ENCODE measurements at regions not wholly inside any gene's neighbourhood (a gene's known extent, or its start where the extent isn't known, plus 50 kb on each side); places are given as distances from the start of the nearest gene placed in this dataset.

DNA sequence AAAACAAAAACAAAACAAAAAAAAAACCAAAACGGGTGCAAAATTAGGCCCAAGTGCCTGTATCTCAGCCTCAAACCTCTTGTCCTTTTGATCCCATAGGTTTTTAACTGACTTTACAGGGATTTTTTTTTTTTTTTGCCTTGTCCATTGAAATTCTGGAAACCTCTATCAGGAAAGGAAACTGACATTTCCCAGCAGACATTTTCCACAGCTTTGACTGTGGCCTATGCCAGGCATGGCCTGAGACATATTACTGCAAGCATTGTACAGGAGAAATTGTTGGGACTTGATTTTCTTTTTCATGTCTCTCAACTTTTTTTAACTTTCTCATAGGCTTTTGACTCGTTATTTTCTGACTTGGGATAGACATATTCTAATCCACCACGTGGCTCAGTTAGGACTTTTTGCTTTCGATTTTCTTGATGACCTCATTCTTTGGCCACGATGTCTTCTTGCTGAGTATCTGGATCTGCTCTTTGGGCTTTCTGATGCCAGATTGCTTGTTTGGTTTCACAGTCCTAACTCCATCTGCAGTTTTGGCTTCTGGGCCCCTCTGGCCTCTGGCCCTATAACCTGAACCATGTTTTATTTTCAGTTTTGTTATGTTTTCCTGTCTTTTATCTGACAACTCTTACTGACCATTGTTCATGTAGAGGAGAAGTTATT lies 336.1 kb upstream of the C11orf87 start:
- Histone ChIP-seq H3K18ac (ENCODE audit: extremely low read depth, low read length) (no peak overlapping the region), H3K27ac (ENCODE audit: low read depth, low read length) (no peak overlapping the region), H3K9me3 (ENCODE audit: insufficient read depth in 2 of 2, low read depth in 1 of 2, low read length in 1 of 2) (peaks cover 0 to 5% of the 10 kb centered on the region in 2 experiments; a peak in 1 of 4 replicates), H3K79me2 (ENCODE audit: control insufficient read depth in 1 of 2, insufficient read depth in 2 of 2, low read length in 2 of 2) (no peaks in the 10 kb centered on the region), H3K4me1 (replicated peaks in 1 of 4; ENCODE audit: control insufficient read depth in 3 of 4, insufficient read depth in 4 of 4, low read length in 3 of 4) (no peaks in the 10 kb centered on the region), H3K4ac (replicated peaks; ENCODE audit: insufficient read length, low read depth, low read length) (no peak overlapping the region), H2BK12ac (ENCODE audit: low read depth, low read length) (no peak overlapping the region), H3K27me3 (replicated peaks in 1 of 4; ENCODE audit: control insufficient read depth in 3 of 4, extremely low read depth in 1 of 4, insufficient read depth in 3 of 4, low read length in 3 of 4) (no peaks in the 10 kb centered on the region), H4K20me1 (replicated peaks in 1 of 2; ENCODE audit: control insufficient read depth in 1 of 2, insufficient read depth in 2 of 2, low read length in 2 of 2) (no peaks in the 10 kb centered on the region), H2BK5ac (ENCODE audit: low read depth, low read length) (no peak overlapping the region), H3K23me2 (ENCODE audit: low read depth, low read length) (no peaks in the 10 kb centered on the region), H3K36me3 (ENCODE audit: control insufficient read depth in 2 of 4, insufficient read depth in 4 of 4, low read length in 3 of 4) (no peaks in the 10 kb centered on the region), H4K91ac (replicated peaks; ENCODE audit: insufficient read length, low read length) (no peak overlapping the region), H2AFZ (ENCODE audit: low read length) (no peak overlapping the region), H3K23ac (ENCODE audit: insufficient read length) (no peak overlapping the region), H3K4me2 (ENCODE audit: insufficient read depth in 1 of 2, low read depth in 2 of 2, low read length in 2 of 2) (no peak overlapping the region), H2BK120ac (replicated peaks; ENCODE audit: low read depth, low read length) (no peak overlapping the region), H3K4me3 (ENCODE audit: extremely low read depth in 1 of 4, insufficient read depth in 2 of 4, low read depth in 3 of 4, low read length in 4 of 4) (no peak overlapping the region), H4K8ac (ENCODE audit: extremely low read depth, insufficient read depth, low read length) (no peak overlapping the region), H3K9ac (replicated peaks in 1 of 4; ENCODE audit: extremely low read depth in 1 of 4, low read depth in 3 of 4, low read length in 3 of 4) (no peak overlapping the region), H2AK5ac (ENCODE audit: low read depth, low read length) (no peak overlapping the region), H3K79me1 (ENCODE audit: low read depth, low read length) (no peaks in the 10 kb centered on the region), H2BK15ac (ENCODE audit: low read length) (no peak overlapping the region), H3K56ac (replicated peaks; ENCODE audit: insufficient read length, low read depth, low read length) (no peak overlapping the region), H2BK20ac (ENCODE audit: low read length) (no peak overlapping the region), H3K14ac (ENCODE audit: insufficient read length) (no peak overlapping the region), H4K5ac (ENCODE audit: insufficient read length, low read depth, low read length) (no peak overlapping the region)
- DNase-seq (ENCODE audit: low read depth in 1 of 2, low spot score in 2 of 2) (no peak), FAIRE-seq (no peak)
- 87% methylated on average over 5 of the region's 5 CpGs; no CpG with 5 or more reads in 1 of the 2 experiments for WGBS, 2 experiments (ENCODE audit: extremely low coverage in 1 of 2, insufficient coverage in 1 of 2, insufficient read length in 1 of 2, insufficient replicate concordance in 2 of 2, low coverage in 1 of 2, low lambda C conversion rate in 2 of 2, missing lambda C conversion rate in 1 of 2)
- ChIA-PET POLR2A (ENCODE audit: partially characterized antibody) (no interaction called here), CTCF (ENCODE audit: partially characterized antibody) (no interaction called here)
- TF ChIP-seq SAP30 (IDR thresholded peaks at IDR 0.05; ENCODE audit: insufficient read depth, insufficient replicate concordance, low read length) = no peak
- TF ChIP-seq KDM1A (IDR thresholded peaks at IDR 0.05; ENCODE audit: borderline replicate concordance, low read length) = no peak
- TF ChIP-seq GTF2F1 (IDR thresholded peaks at IDR 0.05; ENCODE audit: borderline replicate concordance, low read depth, low read length) = no peak
- TF ChIP-seq BCL11A (IDR thresholded peaks at IDR 0.05; ENCODE audit: low read depth in 2 of 2, low read length in 2 of 2) = no peak
- no peak for TF ChIP-seq RFX5 (IDR thresholded peaks at IDR 0.05; ENCODE audit: borderline replicate concordance, low read depth, low read length)
- no peak for TF ChIP-seq CEBPB (IDR thresholded peaks at IDR 0.05; ENCODE audit: low read depth, low read length)
- TF ChIP-seq TCF12 (IDR thresholded peaks at IDR 0.05; ENCODE audit: low read depth, low read length) = no peak
- no peak for TF ChIP-seq SIN3A (conservative IDR thresholded peaks at IDR 0.05 in 1 of 2, IDR thresholded peaks at IDR 0.05 in 1 of 2; ENCODE audit: low read depth in 1 of 2, low read length in 2 of 2)
